Keratinocyte (primary cell): ENCODE measurements at regions not wholly inside any gene's neighbourhood (a gene's known extent, or its start where the extent isn't known, plus 50 kb on each side); places are given as distances from the start of the nearest gene placed in this dataset.

ENCODE experiments used
- EZH2 ChIP-seq: IDR thresholded peaks from one replicate; pipeline ENCODE4 v1.6.1; 2012; ENCODE audit warnings: inconsistent platforms, mild to moderate bottlenecking, low read length, moderate library complexity
- TF ChIP-seq, protein P1 (sequence below), 3 experiments: IDR thresholded peaks in 1 of 3; conservative IDR thresholded peaks in 1 of 3; optimal IDR thresholded peaks in 1 of 3; 2 replicates in 2 of 3; 3 replicates in 1 of 3; pipeline versions ENCODE3 to v1.5.1; 2011; ENCODE audit warnings: low read length in 3 of 3, mild to moderate bottlenecking in 3 of 3, moderate library complexity in 2 of 3, control low read depth in 1 of 3, inconsistent platforms in 1 of 3; ENCODE audit not compliant: insufficient read depth in 2 of 3; ENCODE audit errors: extremely low read depth in 1 of 3

DNA sequence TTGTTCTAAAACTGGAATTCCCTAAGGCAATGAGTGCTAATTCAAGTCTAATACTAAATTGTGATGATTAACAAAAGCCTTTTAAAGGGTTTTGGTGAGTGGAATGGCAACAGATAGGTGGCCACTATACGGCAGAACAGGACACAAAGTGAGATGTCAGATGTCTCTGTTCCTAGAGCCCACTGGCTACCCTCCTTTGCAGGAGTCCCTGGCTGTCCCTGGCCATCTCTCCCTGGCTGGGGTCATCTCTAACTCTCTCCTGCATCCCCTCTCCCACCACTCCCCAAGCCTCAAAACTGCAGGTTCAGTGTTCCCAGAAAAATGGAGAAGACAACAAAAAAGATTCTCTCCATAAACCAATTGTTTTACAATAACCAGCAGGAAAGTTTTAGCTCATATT, 79.2 kb downstream of the MDH1 start:
- TF ChIP-seq EZH2 = no peak
- TF ChIP-seq, protein P1, sequence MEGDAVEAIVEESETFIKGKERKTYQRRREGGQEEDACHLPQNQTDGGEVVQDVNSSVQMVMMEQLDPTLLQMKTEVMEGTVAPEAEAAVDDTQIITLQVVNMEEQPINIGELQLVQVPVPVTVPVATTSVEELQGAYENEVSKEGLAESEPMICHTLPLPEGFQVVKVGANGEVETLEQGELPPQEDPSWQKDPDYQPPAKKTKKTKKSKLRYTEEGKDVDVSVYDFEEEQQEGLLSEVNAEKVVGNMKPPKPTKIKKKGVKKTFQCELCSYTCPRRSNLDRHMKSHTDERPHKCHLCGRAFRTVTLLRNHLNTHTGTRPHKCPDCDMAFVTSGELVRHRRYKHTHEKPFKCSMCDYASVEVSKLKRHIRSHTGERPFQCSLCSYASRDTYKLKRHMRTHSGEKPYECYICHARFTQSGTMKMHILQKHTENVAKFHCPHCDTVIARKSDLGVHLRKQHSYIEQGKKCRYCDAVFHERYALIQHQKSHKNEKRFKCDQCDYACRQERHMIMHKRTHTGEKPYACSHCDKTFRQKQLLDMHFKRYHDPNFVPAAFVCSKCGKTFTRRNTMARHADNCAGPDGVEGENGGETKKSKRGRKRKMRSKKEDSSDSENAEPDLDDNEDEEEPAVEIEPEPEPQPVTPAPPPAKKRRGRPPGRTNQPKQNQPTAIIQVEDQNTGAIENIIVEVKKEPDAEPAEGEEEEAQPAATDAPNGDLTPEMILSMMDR (optimal IDR thresholded peaks at IDR 0.05 in 1 of 3, IDR thresholded peaks at IDR 0.05 in 1 of 3, conservative IDR thresholded peaks at IDR 0.05 in 1 of 3; ENCODE audit: extremely low read depth in 1 of 3, insufficient read depth in 2 of 3, low read length in 3 of 3) = no peak
